GM12892 (cell line): ENCODE measurements at regions not wholly inside any gene's neighbourhood (a gene's known extent, or its start where the extent isn't known, plus 50 kb on each side); places are given as distances from the start of the nearest gene placed in this dataset.

Experiments used
- DNase-seq: peaks from one replicate; pipeline ENCODE4 v3.0.0; 2011; ENCODE audit not compliant: insufficient read length
- FAIRE-seq: peaks from 2 replicates; lab custom pipeline; 2011; peaks lifted over from hg19 to GRCh38; lab: Jason Lieb, UNC
- POLR2A ChIP-seq: IDR thresholded peaks from 2 replicates; pipeline ENCODE4 v1.6.1; 2011; ENCODE audit warnings: low read depth, low read length, control low read depth
- POLR2AphosphoS5 ChIP-seq: IDR thresholded peaks from 2 replicates; pipeline ENCODE4 v1.6.1; 2011; ENCODE audit warnings: low read depth, low read length, control low read depth
- TAF1 ChIP-seq: IDR thresholded peaks from 2 replicates; pipeline ENCODE4 v1.6.1; 2011; ENCODE audit warnings: low read depth, mild to moderate bottlenecking, control low read depth, low read length, borderline replicate concordance

DNA sequence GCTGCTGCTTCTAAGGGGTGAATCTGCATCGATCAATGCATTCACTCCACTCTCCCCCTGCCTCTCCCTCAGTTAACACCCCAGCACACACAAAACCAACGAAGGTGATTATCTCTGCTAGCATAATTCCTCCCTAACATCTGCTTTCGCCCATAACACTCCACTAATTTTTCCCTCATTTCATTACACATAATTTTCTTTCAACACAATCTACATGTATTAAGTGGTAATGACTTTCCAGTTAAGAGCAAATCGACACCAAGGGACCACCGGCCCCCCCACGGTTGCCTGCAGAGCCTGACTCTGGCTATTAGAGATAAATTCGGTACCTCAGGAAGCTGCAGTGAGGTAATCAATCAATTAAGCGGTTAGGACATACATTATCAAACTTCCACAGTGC is 1115.6 kb downstream of the BCL11B start:
- no peak for DNase-seq
- TF ChIP-seq POLR2A, result no peak
- TF ChIP-seq POLR2AphosphoS5, result no peak
- TF ChIP-seq TAF1, result no peak
- peak; percentile 33 for FAIRE-seq

DNA sequence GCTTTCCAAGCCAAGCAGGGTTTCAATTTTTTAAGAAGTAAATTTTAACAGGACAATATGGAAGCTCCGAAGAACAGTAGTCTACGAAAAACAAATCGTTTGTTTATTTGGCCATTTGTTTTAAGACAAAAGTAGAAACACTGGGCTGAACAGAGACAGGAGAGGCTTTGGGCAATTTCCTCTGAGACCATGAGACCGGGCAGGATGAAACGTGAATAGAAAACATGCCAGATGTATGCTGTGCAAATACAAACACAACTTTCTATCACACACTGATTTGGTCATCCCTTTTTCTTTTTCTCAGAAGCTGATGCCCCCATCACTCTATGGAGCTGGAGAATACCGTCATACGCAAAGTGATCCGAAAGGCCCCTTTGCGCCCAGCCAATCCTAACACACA is 1111.1 kb downstream of the BCL11B start:
- DNase-seq (no peak), FAIRE-seq (no peak)
- TF ChIP-seq POLR2AphosphoS5, result no peak
- no peak for TF ChIP-seq TAF1
- TF ChIP-seq POLR2A, result no peak

DNA sequence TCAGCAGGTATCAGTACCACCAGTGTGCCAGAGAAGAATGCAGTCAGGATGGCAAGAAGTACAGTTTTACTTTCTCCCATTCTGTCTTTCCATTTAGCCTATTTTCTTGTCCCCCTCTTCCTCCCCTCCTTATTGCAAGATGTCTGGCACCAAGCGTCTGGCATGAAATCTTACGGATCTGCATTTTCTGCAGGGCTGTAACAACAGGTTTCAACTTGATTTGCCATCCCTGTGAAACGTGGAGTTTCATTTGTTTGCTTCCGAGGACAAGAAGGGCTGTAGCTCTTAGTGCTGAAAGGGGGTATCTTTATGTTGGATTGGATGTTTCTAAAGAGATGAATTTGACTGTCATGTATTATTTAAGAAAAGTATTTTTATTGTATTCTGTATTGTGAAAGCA is 1110.6 kb downstream of the BCL11B start:
- TF ChIP-seq POLR2A (no peak), POLR2AphosphoS5 (no peak), TAF1 (no peak)
- DNase-seq, result no peak
- no peak for FAIRE-seq

DNA sequence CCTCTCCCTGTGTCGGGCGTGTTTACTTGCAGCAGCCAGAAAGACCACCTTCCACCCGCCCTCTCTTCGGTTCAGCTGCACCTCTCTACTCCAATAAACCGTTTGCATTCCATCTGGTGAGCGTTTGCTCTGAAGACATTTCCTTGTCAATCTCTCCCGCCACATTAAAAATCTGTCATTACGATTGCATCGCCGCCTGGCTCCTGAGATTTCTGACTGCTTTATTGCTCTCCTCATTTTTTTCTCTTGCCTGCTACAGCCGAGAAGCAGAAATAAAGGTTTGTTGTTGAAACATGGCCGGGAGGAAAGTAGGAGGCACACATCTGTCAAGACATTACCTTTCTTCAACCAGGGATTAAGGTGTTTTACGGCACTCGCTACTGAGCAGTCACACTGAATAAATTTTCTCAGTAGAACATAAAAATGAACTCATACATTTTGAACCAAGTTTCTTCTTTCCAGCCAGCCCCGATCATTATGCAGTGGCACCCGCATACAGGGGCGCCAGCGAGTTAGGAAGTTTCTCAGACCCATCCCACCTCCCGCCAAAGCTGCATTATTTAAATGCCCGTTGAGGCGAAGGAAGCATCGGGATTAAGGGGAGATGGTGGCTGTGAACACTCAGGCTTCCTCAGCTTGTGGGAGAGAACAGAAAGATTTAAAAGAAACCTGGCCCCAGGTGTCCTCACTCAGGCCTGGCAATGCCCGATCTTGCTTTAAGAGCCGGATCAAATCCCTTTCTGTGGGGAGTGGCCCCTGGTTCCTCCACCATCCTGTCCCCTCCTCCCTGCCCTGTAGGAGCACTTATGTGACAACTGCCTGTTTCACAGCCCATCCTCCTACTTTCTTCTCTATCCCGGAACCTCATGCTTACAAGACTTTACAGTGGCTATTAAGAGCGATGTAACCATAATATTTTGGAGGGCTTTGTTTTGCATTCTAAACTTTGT is 1108.9 kb downstream of the BCL11B start:
- FAIRE-seq (no peak), DNase-seq (no peak)
- TF ChIP-seq TAF1 (no peak), POLR2AphosphoS5 (no peak), POLR2A (no peak)

DNA sequence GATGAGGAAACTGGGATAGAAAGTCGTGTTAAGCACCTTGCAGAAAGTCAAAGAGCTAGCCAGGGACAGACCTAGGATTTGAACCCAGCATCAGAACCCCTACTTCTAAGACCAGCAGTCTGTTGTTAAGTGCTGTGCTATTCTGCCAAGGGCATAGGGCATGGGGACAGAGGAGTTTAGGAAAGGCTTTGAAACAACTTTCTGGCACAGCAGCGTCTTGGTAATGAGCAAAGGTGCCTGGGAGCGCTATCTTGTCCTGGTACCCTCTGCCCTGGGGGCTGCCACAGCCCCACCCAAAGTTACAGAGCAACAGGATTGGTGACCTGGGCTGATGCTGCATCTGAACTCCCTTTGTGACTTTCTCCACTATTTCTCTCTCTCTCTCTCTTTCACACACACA is 1108.1 kb downstream of the BCL11B start:
- FAIRE-seq (no peak), DNase-seq (no peak)
- TF ChIP-seq TAF1 (no peak), POLR2AphosphoS5 (no peak), POLR2A (no peak)

DNA sequence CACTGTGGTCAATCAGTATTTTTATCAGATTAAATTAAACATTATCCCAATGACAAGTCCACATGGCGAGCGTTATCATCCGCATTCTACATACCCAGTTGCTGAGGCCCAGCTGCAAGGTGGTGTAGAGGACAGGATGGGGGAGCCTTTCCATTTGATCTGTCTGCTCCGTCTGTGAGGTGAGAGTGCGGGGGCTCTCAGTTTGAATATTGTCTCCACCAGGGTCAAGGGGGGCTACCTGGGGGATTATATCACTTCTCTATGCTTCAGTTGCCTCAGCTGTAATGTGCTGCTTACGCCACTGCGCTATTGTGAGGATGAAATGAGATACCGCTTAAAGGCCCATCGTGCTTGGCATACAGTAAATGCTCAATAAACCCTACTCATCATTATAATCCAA is 1106.0 kb downstream of the BCL11B start:
- FAIRE-seq (no peak), DNase-seq (no peak)
- TF ChIP-seq POLR2AphosphoS5, result no peak
- TF ChIP-seq POLR2A, result no peak
- TF ChIP-seq TAF1, result no peak

DNA sequence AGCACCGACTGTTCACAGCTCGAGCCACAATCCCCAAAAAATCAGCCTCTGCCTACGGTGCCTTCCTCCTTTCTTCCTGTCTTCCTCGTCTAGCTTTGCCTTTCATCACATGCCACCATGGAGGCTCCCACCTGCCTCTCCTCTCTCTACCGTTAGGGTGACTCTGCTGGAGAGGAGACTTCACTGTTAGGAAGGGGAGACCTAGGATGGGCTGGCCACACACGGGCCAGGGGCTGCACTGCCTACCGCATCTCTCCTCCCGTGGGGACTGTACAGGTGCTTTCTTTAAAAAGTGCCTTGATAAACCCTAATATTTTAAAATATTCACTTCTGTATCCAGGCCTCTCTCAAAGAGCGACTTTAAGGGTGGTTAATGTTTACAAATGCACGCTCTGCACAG is 1104.7 kb downstream of the BCL11B start:
- no peak for DNase-seq
- FAIRE-seq, result no peak
- no peak for TF ChIP-seq POLR2AphosphoS5
- TF ChIP-seq TAF1, result no peak
- no peak for TF ChIP-seq POLR2A

DNA sequence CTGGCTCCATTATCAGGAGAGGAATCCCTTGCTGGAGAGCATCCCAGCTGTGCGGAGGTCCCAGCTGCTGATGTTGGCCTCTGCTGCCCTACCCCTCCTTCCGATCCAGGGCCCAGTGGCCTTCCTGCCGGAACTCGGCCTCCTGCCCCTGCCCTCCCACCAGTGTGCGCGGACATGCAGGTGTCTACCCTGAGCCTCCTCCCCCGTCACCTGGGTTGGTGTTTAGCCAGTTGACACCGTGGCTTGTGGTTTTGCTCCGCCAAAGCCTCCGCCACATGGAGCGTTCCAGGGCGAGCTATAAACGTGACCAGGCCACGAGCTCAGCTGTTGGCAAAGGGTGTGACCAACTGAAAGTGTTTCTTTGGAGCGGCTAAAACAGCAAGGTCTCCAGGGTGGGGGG is 1104.3 kb downstream of the BCL11B start:
- FAIRE-seq (no peak), DNase-seq (no peak)
- no peak for TF ChIP-seq POLR2AphosphoS5
- TF ChIP-seq POLR2A, result no peak
- TF ChIP-seq TAF1, result no peak

DNA sequence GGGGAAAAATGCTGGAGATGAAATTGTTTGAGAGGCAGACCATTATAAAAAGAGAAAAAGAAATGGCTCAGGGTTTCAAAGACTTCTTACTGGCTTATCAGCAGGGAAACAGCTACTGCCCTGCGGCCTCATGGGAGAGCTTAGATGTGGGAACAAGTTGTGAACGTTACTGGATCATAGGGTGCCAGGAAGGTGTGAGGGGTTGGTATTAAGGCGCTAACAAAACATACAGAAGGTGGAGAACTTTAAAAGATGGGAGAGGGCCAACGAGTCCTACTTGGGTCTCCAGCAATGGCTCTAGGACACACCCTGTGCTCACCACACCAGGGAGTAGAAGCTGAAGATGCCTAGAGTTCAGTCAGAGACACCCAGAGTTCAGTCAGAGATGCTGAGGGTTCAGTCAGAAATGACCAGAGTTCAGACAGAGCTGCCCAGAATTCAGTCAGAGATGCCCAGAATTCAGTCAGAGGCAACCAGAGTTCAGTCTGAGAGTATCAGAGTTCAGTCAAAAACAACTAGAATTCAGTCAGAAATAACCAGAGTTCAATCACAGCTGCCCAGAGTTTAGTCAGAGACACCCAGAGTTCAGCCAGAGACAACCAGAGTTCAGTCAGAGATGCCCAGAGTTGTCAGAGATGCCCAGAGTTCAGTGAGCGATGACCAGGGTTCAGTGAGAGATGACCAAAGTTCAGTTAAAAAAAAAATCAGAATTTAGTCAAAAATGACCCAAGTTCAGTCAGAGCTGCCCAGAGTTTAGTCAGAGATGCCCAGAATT is 1103.6 kb downstream of the BCL11B start:
- FAIRE-seq (no peak), DNase-seq (no peak)
- no peak for TF ChIP-seq POLR2A
- TF ChIP-seq TAF1, result no peak
- no peak for TF ChIP-seq POLR2AphosphoS5

DNA sequence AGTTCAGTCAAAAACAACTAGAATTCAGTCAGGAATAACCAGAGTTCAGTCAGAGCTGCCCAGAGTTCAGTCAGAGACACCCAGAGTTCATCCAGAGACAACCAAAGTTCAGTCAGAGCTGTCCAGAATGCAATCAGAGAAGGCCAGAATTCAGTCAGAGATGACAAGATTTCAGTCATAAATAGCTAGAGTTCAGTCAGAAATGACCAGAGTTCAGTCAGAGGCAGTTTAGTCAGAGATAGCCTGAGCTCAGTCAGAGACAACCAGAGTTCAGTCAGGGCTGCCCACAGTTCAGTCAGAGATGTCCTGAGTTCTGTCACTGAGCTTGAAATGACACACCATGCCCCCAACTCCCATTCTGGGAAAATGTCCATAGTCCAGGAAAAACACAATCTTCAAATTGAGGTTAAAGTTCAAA is 1102.8 kb downstream of the BCL11B start:
- no peak for FAIRE-seq
- no peak for DNase-seq
- TF ChIP-seq TAF1 (no peak), POLR2A (no peak), POLR2AphosphoS5 (no peak)

DNA sequence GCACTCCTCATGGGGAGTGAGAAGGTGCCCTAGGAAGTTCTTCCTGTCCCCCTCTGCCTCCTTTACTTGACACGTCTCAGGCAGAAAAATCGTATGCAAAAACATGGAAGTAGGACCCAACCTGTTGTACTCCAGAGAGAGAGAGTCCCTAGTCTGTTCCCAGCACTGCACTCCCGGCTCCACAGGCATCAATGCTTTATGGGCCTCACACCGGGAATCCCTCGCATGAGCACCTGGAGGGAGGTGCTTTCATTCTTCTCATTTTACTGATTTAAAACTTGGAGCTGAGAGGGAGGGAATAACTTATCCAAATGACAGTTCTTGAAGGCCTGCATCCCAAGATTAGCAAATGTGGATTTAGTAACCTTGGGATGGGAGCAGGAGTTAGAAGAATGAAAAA is 1101.4 kb downstream of the BCL11B start:
- no peak for DNase-seq

More for the DNA sequence above, 1101.4 kb downstream of the BCL11B start:
- no peak for FAIRE-seq
- TF ChIP-seq TAF1, result no peak
- TF ChIP-seq POLR2AphosphoS5, result no peak
- no peak for TF ChIP-seq POLR2A
